ENCODE measurements at regions not wholly inside any gene's neighbourhood (a gene's known extent, or its start where the extent isn't known, plus 50 kb on each side); places are given as distances from the start of the nearest gene placed in this dataset.

GRCh38 chr18:77711096-77711495 lies 461.4 kb downstream of the GALR1 start:
- peak; percentile 67 for TF ChIP-seq CTCF (IDR thresholded peaks at IDR 0.05; ENCODE audit: low read depth, low read length)
- TF ChIP-seq EZH2phosphoT487 (IDR thresholded peaks at IDR 0.05; ENCODE audit: low read depth), result no peak

GRCh38 chr18:77714716-77715115 lies 465.1 kb downstream of the GALR1 start:
- Histone ChIP-seq H3K9me3 (ENCODE audit: insufficient read depth, low read length) (no peaks in the 10 kb centered on the region), H3K79me2 (ENCODE audit: low read length) (no peaks in the 10 kb centered on the region), H3K4me2 (ENCODE audit: low read length) (no peak overlapping the region), H3K36me3 (replicated peaks; ENCODE audit: low read depth, low read length) (no peaks in the 10 kb centered on the region), H3K9ac (ENCODE audit: low read length) (no peak overlapping the region), H3K27me3 (ENCODE audit: low read depth, low read length) (peaks cover 9% of the 10 kb centered on the region; the same call in 1 of the 2 replicates), H2AFZ (ENCODE audit: low read depth, low read length) (no peak overlapping the region), H4K20me1 (ENCODE audit: insufficient read depth, low read length) (no peaks in the 10 kb centered on the region), H3K4me3 (ENCODE audit: low read length) (no peak overlapping the region), H3K27ac (ENCODE audit: low read length) (no peak overlapping the region), H3K4me1 (ENCODE audit: low read length) (no peaks in the 10 kb centered on the region)
- TF ChIP-seq EZH2phosphoT487 (IDR thresholded peaks at IDR 0.05; ENCODE audit: low read depth), result no peak
- no peak for TF ChIP-seq CTCF (IDR thresholded peaks at IDR 0.05; ENCODE audit: low read depth, low read length)

More at GRCh38 chr18:77711096-77711495, 461.4 kb downstream of the GALR1 start:
- H3K27me3 ChIP-seq (ENCODE audit: low read depth, low read length), result peaks cover 9% of the 10 kb centered on the region; the same call in 1 of the 2 replicates
- no peak overlapping the region for H3K4me3 ChIP-seq (ENCODE audit: low read length)
- H3K9ac ChIP-seq (ENCODE audit: low read length), result no peak overlapping the region
- no peak overlapping the region for H3K4me2 ChIP-seq (ENCODE audit: low read length)
- no peaks in the 10 kb centered on the region for H3K4me1 ChIP-seq (ENCODE audit: low read length)
- no peak overlapping the region for H3K27ac ChIP-seq (ENCODE audit: low read length)
- no peaks in the 10 kb centered on the region for H4K20me1 ChIP-seq (ENCODE audit: insufficient read depth, low read length)
- no peaks in the 10 kb centered on the region for H3K79me2 ChIP-seq (ENCODE audit: low read length)
- no peak overlapping the region for H2AFZ ChIP-seq (ENCODE audit: low read depth, low read length)
- H3K9me3 ChIP-seq (ENCODE audit: insufficient read depth, low read length), result no peaks in the 10 kb centered on the region
- no peaks in the 10 kb centered on the region for H3K36me3 ChIP-seq (replicated peaks; ENCODE audit: low read depth, low read length)

- no peak overlapping the region for H3K27ac ChIP-seq (ENCODE audit: low read length)
- no peaks in the 10 kb centered on the region for H3K4me1 ChIP-seq (ENCODE audit: low read length)
- H3K4me3 ChIP-seq (ENCODE audit: low read length), result no peak overlapping the region
- H3K9me3 ChIP-seq (ENCODE audit: insufficient read depth, low read length), result no peaks in the 10 kb centered on the region
- H2AFZ ChIP-seq (ENCODE audit: low read depth, low read length), result no peak overlapping the region
- no peak overlapping the region for H3K4me2 ChIP-seq (ENCODE audit: low read length)
- no peak overlapping the region for H3K9ac ChIP-seq (ENCODE audit: low read length)
- no peaks in the 10 kb centered on the region for H4K20me1 ChIP-seq (ENCODE audit: insufficient read depth, low read length)
- H3K27me3 ChIP-seq (ENCODE audit: low read depth, low read length), result peaks cover 9% of the 10 kb centered on the region; the same call in 1 of the 2 replicates
- no peaks in the 10 kb centered on the region for H3K79me2 ChIP-seq (ENCODE audit: low read length)
- no peaks in the 10 kb centered on the region for H3K36me3 ChIP-seq (replicated peaks; ENCODE audit: low read depth, low read length)
- TF ChIP-seq EZH2phosphoT487 (IDR thresholded peaks at IDR 0.05; ENCODE audit: low read depth) (no peak), CTCF (IDR thresholded peaks at IDR 0.05; ENCODE audit: low read depth, low read length) (no peak)
Observed at GRCh38 chr18:77716282-77716681, 466.6 kb downstream of the GALR1 start.

- H3K36me3 ChIP-seq (replicated peaks; ENCODE audit: low read depth, low read length), result no peaks in the 10 kb centered on the region
- no peak overlapping the region for H3K9ac ChIP-seq (ENCODE audit: low read length)
- no peak overlapping the region for H3K27ac ChIP-seq (ENCODE audit: low read length)
- no peaks in the 10 kb centered on the region for H3K4me1 ChIP-seq (ENCODE audit: low read length)
- 0 out of 2 replicates have a peak, but pooled peaks cover 5% of the 10 kb centered on the region for H3K27me3 ChIP-seq (ENCODE audit: low read depth, low read length)
- no peak overlapping the region for H3K4me3 ChIP-seq (ENCODE audit: low read length)
- H3K79me2 ChIP-seq (ENCODE audit: low read length), result no peaks in the 10 kb centered on the region
- H2AFZ ChIP-seq (ENCODE audit: low read depth, low read length), result no peak overlapping the region
- no peaks in the 10 kb centered on the region for H4K20me1 ChIP-seq (ENCODE audit: insufficient read depth, low read length)
- TF ChIP-seq EZH2phosphoT487 (IDR thresholded peaks at IDR 0.05; ENCODE audit: low read depth) (no peak), CTCF (IDR thresholded peaks at IDR 0.05; ENCODE audit: low read depth, low read length) (no peak)
- H3K4me2 ChIP-seq (ENCODE audit: low read length), result no peak overlapping the region
- no peaks in the 10 kb centered on the region for H3K9me3 ChIP-seq (ENCODE audit: insufficient read depth, low read length)
Observed at GRCh38 chr18:77733292-77733903, 483.8 kb downstream of the GALR1 start.
